ENCODE measurements at regions not wholly inside any gene's neighbourhood (a gene's known extent, or its start where the extent isn't known, plus 50 kb on each side); places are given as distances from the start of the nearest gene placed in this dataset.

- no peak for DNase-seq
Measured at GRCh38 chr2:129273266-129274037, 706.0 kb upstream of the RAB6C start.

GRCh38 chr2:129274038-129274415 lies 705.4 kb upstream of the RAB6C start:
- DNase-seq: no peak

GRCh38 chr2:129274918-129275317 lies 704.5 kb upstream of the RAB6C start:
- DNase-seq: peak; percentile 17

- no peak for DNase-seq
Measured at GRCh38 chr2:129275706-129276105, 703.8 kb upstream of the RAB6C start.

- DNase-seq: no peak
Measured at GRCh38 chr2:129276978-129277584, 702.4 kb upstream of the RAB6C start.

- DNase-seq: no peak
Measured at GRCh38 chr2:129277585-129277981, 701.9 kb upstream of the RAB6C start.

- no peak for DNase-seq
Measured at GRCh38 chr2:129281791-129282530, 697.5 kb upstream of the RAB6C start.

- no peak for DNase-seq
Measured at GRCh38 chr2:129285012-129285411, 694.5 kb upstream of the RAB6C start.

GRCh38 chr2:129293326-129293725 lies 686.1 kb upstream of the RAB6C start:
- DNase-seq: peak; percentile 51

GRCh38 chr2:129296396-129296795 lies 683.1 kb upstream of the RAB6C start:
- no peak for DNase-seq

GRCh38 chr2:129296806-129297205 lies 682.7 kb upstream of the RAB6C start:
- peak; percentile 58 for DNase-seq

GRCh38 chr2:129297430-129297829 lies 682.0 kb upstream of the RAB6C start:
- DNase-seq: no peak

- no peak for DNase-seq
Measured at GRCh38 chr2:129299338-129299737, 680.1 kb upstream of the RAB6C start.

- DNase-seq: no peak
Measured at GRCh38 chr2:129299756-129300155, 679.7 kb upstream of the RAB6C start.

- DNase-seq: no peak
Measured at GRCh38 chr2:129300456-129300855, 679.0 kb upstream of the RAB6C start.

- no peak for DNase-seq
Measured at GRCh38 chr2:129301431-129301913, 678.0 kb upstream of the RAB6C start.

GRCh38 chr2:129302106-129302505 lies 677.4 kb upstream of the RAB6C start:
- DNase-seq: no peak

GRCh38 chr2:129302561-129303183 lies 676.8 kb upstream of the RAB6C start:
- DNase-seq: no peak

- no peak for DNase-seq
Measured at GRCh38 chr2:129314120-129314519, 665.3 kb upstream of the RAB6C start.

- no peak for DNase-seq
Measured at GRCh38 chr2:129318581-129319421, 660.7 kb upstream of the RAB6C start.

- DNase-seq: no peak
Measured at GRCh38 chr2:129319422-129319717, 660.1 kb upstream of the RAB6C start.

- DNase-seq: no peak
Measured at GRCh38 chr2:129320288-129320687, 659.2 kb upstream of the RAB6C start.
